Activated CD4-positive, alpha-beta T cell treated with anti-CD3 and anti-CD28 coated beads for 1 hour (primary cell): ENCODE measurements at regions not wholly inside any gene's neighbourhood (a gene's known extent, or its start where the extent isn't known, plus 50 kb on each side); places are given as distances from the start of the nearest gene placed in this dataset.

ENCODE experiments used
- DNase-seq: peaks from one replicate; pipeline ENCODE4 v3.0.0-alpha.2; 2020

- DNase-seq, result no peak
These were observed 90.6 kb upstream of the CACNA1E start for GRCh38 chr1:181392613-181393220.

GRCh38 chr1:181394766-181395165 lies 88.6 kb upstream of the CACNA1E start:
- no peak for DNase-seq

- DNase-seq, result peak; percentile 20
These were observed 87.1 kb upstream of the CACNA1E start for GRCh38 chr1:181396171-181396670.

DNA sequence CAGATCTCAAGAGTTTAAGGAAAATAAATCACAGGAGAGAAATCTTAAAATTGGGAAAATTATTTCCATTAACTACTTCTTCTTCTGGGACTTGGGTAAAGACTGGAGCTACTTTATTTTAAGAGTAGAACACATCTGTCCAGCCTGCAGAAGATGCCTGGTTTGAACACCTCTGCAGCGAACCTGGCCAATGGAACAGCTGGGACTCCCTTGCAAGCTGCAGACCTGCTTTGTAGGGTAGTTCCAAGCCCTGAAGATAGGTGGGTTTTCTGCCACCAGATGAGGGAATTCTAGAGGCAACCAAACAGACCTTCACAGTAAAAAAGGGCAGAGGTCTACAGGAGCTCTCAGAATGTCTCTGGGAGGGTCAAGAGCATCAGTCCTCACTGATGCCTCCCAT lies 86.5 kb upstream of the CACNA1E start:
- no peak for DNase-seq

DNA sequence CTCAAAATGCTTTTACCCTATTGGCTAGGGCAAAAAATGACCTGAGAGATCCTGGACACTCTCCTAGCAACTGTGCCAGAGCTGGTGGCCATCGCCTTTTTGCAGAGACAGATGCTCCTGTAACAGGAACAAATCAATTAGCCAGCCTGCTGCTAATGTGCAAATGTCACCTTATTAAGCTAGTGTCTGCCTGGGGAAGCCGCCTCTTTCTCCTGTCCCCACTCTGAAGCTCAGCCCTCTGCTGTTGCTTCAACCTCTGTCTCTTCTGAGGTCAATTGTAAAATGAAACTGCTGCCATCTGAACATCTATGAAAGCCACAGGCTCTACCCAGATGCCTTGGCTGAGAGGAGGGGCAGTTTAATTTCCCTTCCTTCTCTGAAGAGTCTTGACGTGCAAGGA lies 85.5 kb upstream of the CACNA1E start:
- no peak for DNase-seq

DNA sequence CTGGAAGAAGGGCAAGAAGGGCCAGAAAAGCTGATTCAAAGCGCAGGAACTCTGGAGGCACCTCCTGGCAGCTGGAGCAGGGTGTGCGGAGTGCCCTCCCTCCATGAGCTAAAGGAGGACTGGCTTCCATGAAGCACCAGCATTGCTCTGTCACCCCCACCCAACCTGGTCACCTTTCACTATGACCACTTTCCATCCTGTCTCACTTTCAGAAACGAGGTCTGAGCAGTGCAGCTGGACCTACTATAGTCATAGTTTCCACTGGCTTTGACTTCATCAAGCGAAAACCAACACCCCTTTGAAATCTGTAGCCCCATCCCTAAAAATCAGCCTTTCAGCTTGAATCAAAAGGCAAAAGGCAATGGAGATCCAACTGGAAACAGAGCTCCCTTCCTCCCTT lies 84.8 kb upstream of the CACNA1E start:
- no peak for DNase-seq

- DNase-seq, result no peak
These were observed 77.7 kb upstream of the CACNA1E start for GRCh38 chr1:181405584-181405983.

GRCh38 chr1:181406989-181407388 lies 76.3 kb upstream of the CACNA1E start:
- DNase-seq, result no peak

DNA sequence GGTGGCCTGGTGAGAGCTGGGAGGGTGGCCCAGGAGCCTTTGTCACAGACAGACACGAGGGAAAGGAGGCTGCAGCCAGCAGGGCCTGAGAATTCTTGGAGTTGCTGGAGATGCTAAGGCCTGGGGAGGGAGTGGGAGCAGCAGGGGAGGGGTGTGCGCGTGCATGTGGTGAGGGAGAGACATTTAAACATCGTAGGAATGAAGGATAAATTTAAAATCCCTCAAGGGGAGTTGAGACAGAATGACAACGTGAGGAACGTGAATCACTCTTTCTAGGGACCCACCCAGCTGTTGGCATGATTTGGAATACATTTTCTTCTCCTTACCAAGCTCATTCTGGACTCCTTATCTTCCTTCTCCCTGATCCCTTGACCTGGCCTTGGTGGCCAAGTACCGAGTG lies 73.3 kb upstream of the CACNA1E start:
- DNase-seq, result no peak

GRCh38 chr1:181412746-181413145 lies 70.6 kb upstream of the CACNA1E start:
- no peak for DNase-seq

- no peak for DNase-seq
These were observed 70.0 kb upstream of the CACNA1E start for GRCh38 chr1:181413195-181413815.

GRCh38 chr1:181413836-181414235 lies 69.5 kb upstream of the CACNA1E start:
- DNase-seq, result no peak

DNA sequence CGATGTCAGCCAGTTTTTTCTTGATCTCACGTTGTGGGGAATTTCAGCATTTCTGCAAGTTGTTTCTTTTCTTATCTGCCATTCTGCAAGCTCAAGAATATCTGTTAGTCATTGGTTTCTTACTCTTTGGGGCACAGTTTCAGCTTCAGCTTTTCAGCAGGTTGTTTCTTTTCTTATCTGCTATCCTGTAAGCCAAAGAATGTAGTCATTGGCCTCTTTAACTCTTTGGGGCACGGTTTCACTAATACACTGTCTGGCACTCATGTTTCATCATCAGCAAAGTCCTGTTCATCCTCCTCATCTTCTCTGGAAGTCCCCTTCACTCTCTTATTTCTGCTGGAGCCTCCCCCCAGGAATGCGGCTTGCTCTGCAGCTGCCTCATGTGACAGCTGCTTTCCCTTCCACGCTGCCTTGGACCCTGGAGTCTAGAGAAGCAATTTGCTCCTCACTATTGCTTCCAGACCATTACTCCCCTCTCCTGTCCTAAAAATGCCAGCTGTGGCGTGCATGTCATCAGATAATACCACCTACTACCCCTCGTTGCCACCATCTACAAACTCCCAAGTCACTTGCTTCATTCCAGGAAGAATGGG lies 67.0 kb upstream of the CACNA1E start:
- no peak for DNase-seq

GRCh38 chr1:181417915-181418314 lies 65.4 kb upstream of the CACNA1E start:
- DNase-seq, result no peak

GRCh38 chr1:181423301-181423918 lies 59.9 kb upstream of the CACNA1E start:
- DNase-seq, result no peak

DNA sequence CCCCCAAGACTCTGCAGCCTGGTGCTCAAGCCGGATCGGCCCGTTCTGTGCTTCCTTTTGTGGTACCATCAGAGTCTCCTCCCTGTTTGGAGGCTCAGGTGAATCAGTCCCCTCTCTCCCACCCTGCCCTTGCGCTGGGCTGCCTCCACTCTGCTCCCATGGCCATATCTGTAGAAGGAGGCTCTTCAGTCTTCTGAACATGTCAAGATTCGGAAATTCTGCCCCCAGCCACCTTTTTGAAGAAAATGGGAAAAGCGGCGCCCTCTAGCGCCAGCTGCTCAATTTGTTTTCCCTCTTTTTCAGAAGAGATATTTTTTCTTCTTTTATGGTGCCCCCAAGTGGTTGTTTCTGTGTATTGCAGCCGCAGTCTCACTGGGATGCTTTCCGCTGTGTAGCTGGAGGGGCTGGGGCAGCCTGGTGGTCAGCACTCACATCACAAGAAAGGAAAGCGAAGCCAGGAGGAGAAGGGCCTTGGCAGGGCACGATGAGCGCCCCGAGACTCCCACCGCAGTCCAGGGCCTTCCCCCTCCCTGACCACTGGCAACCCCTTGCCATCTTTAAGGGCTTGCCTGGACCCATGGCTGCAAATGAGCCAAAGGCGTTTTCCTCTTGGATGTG lies 58.4 kb upstream of the CACNA1E start:
- peak; percentile 65 for DNase-seq

- no peak for DNase-seq
These were observed 57.8 kb upstream of the CACNA1E start for GRCh38 chr1:181425566-181425965.

DNA sequence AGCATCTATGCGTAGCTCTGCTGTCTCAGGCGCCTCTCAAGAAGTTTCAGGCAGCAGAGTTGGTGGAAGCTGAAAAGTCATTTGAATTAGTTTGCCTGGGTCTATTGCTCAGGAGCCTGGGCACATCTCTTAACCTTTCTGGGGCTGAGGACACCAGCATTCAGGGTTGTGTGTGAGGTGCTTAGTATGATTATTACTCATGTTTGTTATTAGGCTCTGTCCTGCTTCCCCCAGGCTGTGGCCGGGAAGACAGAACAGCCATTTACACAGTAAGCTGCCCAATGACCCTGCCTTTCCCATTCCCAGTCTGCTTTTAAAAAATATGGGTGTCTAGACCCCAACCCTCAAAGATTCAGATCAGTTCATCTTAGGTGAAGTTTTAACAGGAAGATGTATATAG lies 53.9 kb upstream of the CACNA1E start:
- no peak for DNase-seq

GRCh38 chr1:181430015-181430885 lies 53.1 kb upstream of the CACNA1E start:
- DNase-seq, result no peak
